C1 segment of cervical spinal cord (tissue), 14 donors: ENCODE measurements at regions not wholly inside any gene's neighbourhood (a gene's known extent, or its start where the extent isn't known, plus 50 kb on each side); places are given as distances from the start of the nearest gene placed in this dataset.

Experiments used
- DNase-seq, 14 donors: peaks; one replicate each; lab custom pipeline; 2025; lab: John Stamatoyannopoulos, UW

DNA sequence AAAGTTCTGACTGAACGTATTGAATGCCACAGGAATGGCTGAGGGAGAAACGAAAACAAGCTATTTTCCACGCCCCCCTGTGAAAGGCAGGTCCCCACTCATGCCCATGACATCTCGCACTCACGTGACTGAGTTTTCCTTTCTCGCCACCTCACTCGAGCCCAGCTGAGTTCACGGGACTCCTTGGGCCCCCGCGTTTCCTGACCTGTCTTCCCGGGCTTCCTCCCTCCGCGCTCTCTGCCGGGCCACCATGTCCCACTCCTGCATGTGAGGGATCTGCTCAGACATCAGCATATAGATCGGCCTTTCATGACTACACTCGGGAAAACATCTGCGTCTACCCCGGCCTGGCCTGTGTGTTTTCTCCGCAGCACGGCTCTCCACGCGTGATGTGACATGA is 226.0 kb upstream of the ADARB2 start:
- DNase-seq = no peak

DNA sequence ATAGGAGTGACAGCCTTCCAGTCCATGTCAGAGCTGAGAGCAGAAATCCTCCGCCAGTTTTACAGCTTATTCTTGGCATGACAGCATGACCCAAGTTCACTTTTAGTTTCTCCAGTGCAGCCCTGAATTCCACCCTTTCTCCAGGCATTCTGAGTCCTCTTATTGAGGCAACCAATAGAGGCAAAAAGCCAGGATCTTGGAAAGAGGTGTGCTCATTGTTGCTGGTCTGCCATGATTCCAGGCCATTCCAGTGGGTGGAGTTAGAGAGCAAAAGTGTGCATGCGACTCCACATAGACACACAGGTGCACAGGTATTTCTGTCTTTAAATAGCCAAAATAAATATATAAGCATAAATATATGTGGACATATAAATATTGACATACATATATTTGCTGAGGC is 224.7 kb upstream of the ADARB2 start:
- DNase-seq = no peak

DNA sequence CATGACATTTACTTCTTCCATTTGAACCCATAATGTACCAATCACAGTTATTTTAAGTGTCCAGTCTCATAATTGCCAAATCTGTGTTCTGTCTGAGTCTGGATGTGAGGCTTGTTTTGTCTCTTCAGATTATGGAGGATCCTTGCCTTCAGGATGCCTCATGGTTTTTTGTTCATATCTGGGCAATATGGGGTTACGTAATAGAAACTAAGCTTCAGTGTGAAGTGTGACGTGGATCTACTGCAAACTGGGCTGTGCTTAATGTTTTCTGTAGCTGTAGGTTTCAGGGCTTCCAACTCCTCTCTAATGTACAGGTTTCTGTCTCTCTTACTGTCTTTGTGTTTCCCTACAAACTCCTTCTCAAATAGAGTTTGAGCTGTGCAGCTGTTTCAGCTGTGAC is 223.7 kb upstream of the ADARB2 start:
- DNase-seq = no peak

DNA sequence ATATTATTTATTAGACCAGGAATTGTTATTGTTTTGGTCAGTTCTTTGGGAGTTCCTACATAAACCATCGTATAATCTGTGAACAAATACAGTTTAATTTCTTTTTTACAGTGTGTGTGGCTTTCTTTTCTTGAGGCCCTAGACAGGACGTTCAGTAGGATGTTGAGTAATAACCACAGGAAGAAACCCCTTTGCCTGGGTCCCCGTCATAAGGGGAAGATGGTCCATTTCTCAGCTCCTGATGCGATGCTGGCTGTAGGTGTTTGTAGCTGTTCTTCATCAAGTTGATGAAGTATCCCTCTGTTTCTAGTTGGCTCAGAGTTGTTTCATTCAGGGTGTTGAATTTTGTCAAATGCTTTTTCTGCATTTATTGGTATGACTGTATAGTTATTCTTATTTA is 219.7 kb upstream of the ADARB2 start:
- no peak for DNase-seq

DNA sequence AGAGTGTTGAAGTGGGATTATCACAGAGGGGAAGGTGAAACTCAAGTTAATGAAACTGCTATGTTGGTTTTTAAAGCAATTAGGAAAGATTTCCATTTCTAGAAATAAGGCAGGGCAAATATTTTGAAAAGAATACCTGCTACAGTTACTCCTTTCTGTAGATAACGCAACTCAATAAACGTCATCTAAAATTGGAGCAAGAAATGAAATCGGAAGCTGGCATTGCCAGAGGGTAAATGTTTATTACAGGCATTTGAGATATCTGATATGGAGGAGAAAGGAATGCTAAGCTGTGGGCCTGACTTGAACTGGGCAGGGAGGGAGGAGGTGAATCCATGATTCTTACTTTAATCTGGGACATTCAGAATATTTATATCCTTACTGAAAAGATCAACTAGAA is 217.0 kb upstream of the ADARB2 start:
- no peak for DNase-seq

DNA sequence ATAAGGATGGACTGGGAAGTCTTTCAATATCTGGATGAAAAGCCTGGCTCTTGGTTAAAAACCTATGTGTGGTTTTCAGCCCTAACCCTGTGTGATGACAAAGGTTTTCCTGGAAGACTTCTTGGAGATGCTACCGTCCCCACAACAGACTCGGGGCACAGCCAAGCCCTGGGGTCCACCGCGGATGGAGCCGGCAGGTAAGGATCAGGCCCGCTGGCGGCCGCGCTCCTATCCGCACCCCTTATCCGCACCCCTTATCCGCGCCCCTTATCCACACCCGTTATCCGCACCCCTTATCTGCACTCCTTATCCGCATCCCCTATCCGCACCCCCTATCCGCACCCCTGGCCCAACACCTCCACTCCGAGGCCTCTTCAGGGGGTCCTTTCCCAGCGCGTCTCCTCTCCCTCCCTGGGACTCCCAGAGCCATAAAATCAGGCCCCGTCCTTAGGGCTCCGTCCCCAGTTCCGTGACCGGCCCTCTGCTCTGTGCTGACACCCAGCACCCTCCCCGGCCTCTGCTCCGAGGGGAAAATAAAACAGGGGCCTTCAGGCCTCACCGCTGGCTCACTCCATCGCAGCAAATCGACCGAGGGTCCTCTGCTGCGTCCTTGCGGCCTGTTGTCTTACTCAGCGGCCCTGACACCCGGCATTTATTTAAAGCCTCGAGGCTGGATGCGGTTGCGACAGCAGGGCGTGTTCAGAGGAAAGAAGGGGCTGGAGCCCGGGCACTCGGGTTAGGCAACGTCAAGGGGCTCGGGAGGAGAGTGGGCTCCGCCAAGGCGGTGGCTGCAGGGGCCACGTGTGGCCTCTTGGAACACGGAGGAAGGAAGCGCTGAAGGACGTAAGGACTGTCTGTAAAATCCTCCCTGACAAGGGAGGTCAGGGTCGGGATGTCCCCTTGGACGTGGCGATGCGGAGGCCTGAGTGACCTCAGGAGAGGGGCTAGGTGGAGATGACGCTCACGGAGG is 215.1 kb upstream of the ADARB2 start:
- DNase-seq = no peak

DNA sequence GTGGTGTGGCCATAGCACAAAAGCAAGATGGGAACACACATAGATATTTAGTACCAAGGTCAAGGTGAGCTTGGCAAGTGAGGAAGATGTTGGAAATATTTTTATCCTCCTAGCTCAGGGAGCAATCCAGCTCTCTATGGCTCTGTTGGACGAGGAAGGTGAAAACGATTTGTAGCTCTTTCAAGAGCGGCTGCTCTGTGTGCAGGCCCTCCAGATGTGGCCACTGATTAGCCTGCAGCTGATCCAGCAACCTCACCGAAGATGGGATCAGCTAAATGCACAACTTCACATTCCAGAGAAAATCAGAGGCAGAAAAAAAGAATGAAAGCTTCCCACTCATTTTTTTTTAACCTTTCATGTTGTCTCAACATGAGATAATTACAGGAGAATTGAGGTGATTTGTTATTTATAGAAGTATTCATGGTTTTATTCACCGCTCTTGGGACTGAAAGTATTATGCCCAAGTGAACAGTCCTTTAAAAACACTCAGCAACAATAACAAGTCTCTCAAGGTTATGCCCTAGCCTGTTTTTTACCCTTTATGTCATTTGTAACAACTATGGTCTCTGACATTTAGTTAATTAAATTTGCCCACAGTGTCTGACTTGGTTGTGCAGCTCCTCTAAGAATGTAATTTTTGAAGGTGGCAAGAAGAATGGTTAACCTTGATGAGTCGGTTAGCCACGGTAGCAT is 213.6 kb upstream of the ADARB2 start:
- no peak for DNase-seq

DNA sequence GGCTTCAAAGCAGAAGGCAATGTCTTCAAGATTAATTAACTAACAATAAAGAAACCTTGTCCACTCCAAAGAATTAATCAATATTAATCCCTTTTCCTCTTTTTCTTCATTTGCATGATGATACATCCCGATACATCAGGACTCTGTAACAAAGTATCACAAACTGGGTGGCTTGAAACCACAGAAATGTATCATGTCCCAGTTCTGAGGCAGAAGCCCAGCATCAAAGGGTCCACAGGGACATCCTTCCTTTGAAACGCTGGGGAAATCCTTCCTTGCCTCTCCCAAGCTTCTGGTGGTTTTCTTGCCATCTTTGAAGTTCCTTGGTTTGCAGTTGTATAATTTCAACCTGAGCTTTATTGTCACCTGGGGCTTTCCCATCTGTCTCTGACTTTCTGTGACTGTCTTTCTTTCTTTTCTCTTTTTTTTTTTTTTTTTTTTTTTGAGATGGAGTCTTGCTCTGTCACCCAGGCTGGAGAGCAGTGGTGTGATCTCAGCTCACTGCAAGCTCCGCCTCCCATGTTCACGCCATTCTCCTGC is 210.2 kb upstream of the ADARB2 start:
- DNase-seq = no peak

DNA sequence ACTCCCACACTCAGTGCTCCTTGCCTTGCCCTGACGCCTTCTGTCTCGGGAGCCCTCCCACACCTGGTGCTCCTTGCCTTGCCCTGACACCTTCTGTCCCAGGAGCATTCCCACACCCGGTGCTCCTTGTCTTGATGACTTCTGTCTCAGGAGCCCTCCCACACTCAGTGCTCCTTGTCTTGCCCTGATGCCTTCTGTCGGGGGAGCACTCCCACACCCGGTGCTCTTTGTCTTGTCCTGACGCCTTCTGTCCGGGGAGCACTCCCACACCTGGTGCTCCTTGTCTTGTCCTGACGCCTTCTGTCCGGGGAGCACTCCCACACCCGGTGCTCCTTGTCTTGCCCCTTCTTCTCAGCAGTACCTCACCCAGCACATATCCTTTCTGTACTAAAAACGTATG is 207.2 kb upstream of the ADARB2 start:
- DNase-seq = no peak

DNA sequence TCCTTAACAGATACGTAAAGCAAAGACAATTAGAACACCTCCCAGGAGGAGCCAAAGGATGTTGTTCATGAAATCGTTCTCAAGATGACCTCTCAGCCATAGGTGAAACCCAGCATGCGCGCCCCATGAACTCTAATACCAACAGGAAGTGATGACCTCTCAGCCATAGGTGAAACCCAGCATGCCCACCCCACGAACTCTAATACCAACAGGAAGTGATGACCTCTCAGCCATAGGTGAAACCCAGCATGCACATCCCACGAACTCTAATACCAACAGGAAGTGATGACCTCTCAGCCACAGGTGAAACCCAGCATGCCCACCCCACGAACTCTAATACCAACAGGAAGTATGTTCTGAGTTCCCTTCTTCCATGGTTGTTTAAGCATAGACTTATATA is 205.2 kb upstream of the ADARB2 start:
- no peak for DNase-seq

DNA sequence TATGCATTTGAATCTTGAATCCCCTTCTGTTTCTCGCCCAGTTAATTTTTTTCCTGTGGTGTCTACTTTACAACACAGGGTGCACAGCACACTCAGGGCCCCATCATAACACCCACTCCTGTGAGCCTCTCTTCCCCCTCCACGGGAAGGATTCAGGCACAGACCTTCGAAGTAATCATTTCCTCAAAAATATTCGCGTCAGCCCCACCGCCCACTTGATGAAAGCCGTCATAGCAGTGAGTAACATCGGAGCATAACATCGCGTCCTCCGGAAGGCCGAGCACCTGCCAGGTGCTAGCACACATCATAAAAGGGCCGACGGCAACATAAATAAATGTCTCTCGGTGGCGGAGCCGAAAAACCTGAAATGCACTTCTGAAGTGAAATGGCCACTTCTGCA is 201.7 kb upstream of the ADARB2 start:
- DNase-seq = no peak

DNA sequence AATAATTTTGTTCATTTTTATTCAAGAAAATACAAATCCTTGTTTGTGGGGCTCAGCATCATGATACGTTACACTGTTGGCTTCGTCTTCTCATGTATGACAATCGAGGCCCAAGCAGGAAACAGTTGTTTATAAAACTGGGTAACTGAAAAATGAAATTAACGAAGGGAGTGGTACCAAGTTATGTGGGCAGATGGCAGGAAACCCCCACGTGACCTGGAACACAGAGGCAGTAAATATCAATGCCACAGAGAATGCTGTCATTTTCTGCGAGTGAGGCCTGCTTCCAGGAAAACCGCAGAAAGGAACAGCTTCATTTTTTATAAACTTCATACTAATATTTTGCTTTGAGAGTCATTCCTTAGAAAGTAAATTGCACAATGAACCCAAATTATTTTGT is 201.0 kb upstream of the ADARB2 start:
- DNase-seq = no peak

DNA sequence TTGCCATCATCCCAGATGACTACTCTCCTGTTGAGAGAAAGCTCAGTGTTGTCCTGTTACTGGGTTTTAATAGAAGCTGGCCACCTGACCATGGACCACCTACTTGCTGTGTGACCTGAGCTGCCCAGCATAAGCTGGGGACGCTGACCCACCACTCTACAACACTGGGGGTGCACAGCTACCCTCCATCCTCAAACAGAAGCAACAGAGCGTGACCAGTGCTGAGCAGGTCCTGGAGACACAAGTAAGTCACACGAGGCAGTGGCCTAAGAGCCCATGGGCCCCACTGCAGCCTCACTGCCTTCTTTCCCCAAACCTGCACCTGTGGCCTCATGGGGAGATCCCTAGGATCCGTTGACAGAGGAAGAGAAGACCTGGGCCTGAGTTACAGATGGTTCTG is 198.6 kb upstream of the ADARB2 start:
- no peak for DNase-seq

DNA sequence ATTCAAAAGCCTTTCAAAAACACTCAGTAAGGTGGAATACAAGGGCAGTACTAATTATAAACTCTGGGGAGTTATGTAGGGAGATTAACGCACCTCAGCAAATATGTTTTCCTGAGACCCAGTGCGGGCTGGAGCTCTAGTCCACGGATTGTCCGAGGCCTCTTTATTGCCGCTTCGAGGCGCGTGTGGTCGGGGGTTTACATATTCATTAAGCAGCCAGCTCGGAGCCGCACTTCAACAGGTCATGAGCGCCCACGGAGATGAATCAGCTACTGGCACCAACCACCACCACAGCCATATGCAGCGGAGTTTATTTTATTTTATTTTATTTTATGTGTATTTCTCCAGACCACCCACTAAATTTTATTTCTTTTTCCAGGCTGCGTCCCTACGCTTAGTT is 195.9 kb upstream of the ADARB2 start:
- DNase-seq = no peak

DNA sequence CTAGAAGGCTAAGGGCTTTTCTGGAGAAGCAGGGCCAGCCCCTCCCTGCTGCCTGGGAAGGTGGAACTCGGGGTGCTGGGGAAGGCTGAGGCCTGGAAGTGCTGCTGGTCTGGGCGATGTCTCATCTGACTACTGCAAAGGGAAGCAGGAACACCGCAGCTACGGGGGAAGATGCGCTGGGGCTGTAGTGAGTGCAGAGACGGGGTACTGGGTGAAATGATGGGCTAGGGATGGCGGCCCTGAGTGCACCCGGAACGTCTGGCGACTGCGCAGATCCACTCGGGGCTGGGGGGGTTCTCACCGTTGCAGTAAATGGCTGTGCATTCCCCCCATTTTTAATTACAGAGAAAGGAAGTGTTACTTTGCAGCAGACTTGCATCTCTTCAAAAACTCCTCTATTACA is 195.4 kb upstream of the ADARB2 start:
- DNase-seq = no peak

DNA sequence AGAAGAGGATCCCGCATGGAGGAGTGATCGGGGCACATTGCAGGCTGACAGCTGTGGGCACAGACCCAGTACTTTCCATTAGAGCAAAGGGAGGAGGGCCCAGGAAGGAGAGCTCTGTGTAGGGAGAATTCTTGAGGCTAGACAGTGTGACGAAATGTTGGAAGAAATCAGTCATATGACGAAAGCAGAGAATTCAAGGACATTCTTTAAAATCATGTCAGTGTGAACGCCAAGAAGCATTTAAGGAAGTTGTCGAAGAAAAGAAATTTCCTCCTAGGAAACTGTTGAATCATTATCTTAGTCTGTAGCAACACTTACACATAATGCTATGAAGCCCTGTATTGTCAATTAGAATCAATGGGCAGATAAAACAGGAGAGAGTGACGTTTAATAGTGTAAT is 191.3 kb upstream of the ADARB2 start:
- DNase-seq = no peak

DNA sequence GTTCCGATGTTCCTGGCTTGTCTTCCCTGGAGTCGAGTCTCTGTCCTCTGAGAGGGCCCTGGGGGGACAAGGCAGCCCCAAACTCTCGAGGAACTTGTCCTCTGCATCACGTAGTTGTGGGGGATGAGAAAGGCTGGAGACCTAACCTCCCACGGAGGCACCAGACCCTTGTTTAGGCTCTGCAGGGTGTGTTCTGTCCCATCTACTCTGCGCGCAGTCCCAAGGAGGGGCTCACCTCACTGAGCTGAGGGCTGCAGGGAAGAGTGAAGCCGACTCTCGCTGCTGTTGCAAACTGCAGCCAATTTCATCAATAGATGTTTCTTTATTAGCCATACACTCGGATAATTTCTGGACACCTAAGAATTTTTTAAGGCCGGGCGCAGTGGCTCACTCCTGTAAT is 186.7 kb upstream of the ADARB2 start:
- no peak for DNase-seq

DNA sequence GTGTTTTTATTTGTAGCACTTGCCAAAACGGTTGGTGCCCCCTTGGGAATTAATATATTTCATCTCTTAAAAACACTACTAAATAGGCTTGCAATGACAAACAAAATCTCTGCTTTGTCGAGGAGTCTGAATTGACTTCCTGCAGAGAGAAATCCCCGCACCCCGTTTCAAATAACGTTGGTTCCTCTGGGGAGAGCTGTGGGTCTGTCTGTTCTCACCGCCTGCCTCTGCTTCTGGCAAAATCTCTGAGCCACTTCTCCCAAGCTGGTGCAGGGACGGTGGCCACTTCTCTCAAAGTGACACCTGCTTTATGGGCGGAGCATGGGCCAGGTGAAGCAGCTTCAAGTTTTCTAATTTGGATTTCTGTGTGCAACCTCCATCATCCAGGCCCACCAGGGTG is 186.3 kb upstream of the ADARB2 start:
- DNase-seq = no peak

DNA sequence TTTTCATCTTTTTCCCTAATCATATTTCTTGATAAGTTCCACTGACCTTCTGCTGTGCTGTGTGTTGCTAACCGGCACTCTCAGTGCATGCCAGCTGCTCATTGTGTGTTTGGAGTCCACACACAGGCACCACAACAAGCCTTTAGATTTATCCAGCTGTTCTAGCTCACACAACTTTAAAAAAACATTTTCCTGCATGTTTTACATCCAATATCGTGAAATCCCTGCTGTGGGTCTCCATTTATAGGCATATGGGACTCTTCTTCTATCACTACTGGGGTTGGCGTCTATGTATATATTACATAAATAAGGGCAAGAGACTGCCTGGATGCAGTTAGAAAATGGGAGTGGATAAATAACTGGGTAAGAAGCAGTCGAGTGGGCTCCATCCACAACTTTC is 183.6 kb upstream of the ADARB2 start:
- no peak for DNase-seq

DNA sequence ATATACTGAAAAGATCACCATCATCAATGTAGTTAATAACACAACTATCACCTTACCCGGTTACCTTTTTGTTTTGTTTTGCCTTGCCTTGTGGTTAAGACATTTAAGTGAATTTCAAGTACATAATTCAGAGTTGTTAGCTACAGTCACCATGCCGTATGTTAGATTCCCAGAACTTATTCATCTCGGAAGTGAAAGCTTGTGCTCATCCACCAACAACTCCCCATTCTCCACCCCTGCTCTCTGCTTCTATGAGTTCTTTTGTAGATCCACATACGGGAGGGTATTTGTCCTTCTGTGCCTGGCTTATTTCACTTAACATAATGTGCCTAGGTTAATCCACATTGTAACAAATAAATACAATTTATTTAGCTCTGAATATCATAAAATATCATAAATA is 182.8 kb upstream of the ADARB2 start:
- DNase-seq = no peak

DNA sequence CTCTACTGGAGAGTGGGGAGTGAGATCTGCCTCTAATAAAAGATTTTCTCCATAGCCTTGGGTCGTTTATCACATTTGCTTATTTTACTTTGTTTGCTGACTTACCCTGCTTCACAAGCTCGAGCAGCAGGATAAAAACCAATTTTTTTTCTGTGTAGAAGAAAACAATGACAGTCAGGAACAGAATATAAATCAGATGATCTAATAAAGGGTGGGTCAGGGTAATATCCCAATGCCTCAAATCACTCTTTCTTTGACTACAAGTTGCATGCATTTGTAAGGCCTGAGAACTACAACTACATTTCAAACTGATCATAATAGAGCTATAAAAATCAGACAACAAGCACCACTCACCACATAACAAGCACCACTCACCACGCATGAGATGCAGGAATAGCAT is 174.4 kb upstream of the ADARB2 start:
- no peak for DNase-seq

DNA sequence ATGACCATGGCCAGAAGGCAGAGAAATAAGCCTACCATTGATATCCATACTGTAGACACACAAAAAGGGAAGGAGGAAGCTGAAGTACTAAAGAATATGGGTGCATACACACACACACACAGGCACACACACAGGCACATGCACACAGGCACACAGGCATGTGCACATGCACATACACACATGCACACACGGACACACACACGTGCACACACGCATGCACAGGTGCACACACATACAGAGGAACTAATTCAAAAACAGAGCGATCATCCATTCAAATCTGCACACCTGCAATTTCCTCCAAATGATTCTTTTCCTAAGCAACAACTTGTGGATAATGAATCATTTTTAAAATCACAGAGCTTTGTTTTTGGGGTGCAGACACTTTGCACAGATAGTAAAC is 166.7 kb upstream of the ADARB2 start:
- no peak for DNase-seq

DNA sequence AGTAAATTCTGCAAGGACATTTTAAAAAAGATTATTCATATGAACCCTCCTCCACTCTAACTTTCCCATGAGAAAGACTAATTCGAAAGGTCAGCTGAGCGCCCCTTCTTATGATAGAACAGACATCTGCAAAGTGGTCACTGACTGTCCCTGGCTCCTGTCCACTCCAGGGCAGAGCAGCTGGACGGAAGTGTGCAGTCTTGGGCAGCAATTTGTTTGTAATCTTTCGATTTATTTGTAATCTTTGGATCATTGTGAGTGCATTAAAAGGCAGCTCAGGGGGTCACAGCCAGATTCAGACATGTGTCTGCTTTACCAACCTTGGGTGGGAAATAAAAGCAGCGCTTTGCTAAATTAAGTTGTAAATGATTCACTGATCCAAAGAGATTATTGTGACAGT is 158.8 kb upstream of the ADARB2 start:
- no peak for DNase-seq
